ENCODE measurements at regions not wholly inside any gene's neighbourhood (a gene's known extent, or its start where the extent isn't known, plus 50 kb on each side); places are given as distances from the start of the nearest gene placed in this dataset.

- H3K4me1 ChIP-seq (ENCODE audit: control insufficient read depth in 1 of 2, insufficient read depth in 2 of 2, low read length in 2 of 2), result no peaks in the 10 kb centered on the region; a peak in 1 of 4 replicates
Measured at GRCh38 chr15:70414626-70415025, 316.9 kb upstream of the TLE3 start.

GRCh38 chr15:70412794-70413193 lies 315.1 kb upstream of the TLE3 start:
- TF ChIP-seq, protein P1, sequence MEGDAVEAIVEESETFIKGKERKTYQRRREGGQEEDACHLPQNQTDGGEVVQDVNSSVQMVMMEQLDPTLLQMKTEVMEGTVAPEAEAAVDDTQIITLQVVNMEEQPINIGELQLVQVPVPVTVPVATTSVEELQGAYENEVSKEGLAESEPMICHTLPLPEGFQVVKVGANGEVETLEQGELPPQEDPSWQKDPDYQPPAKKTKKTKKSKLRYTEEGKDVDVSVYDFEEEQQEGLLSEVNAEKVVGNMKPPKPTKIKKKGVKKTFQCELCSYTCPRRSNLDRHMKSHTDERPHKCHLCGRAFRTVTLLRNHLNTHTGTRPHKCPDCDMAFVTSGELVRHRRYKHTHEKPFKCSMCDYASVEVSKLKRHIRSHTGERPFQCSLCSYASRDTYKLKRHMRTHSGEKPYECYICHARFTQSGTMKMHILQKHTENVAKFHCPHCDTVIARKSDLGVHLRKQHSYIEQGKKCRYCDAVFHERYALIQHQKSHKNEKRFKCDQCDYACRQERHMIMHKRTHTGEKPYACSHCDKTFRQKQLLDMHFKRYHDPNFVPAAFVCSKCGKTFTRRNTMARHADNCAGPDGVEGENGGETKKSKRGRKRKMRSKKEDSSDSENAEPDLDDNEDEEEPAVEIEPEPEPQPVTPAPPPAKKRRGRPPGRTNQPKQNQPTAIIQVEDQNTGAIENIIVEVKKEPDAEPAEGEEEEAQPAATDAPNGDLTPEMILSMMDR (IDR thresholded peaks at IDR 0.05 in 2 of 3, conservative IDR thresholded peaks at IDR 0.05 in 1 of 3; ENCODE audit: borderline replicate concordance in 1 of 3, insufficient read depth in 1 of 3, low read depth in 2 of 3, low read length in 2 of 3), result no peak
- no peak for TF ChIP-seq FOSL1 (IDR thresholded peaks at IDR 0.05; ENCODE audit: low read depth)
- no peak for TF ChIP-seq EGR1 (IDR thresholded peaks at IDR 0.05; ENCODE audit: low read depth)
- TF ChIP-seq SRF (IDR thresholded peaks at IDR 0.05; ENCODE audit: low read depth), result no peak
- TF ChIP-seq JUND (IDR thresholded peaks at IDR 0.05), result no peak
- TF ChIP-seq POLR2A (IDR thresholded peaks at IDR 0.05; ENCODE audit: borderline replicate concordance, extremely low read depth, insufficient read depth, insufficient read length), result no peak
- TF ChIP-seq ZFX (IDR thresholded peaks at IDR 0.05), result no peak
- Histone ChIP-seq H3K9me3 (ENCODE audit: control insufficient read depth in 1 of 2, insufficient read depth in 1 of 2, low read depth in 1 of 2, low read length in 2 of 2) (no peaks in the 10 kb centered on the region), H3K9ac (ENCODE audit: low read length) (no peak overlapping the region), H3K27ac (ENCODE audit: low read depth, low read length) (no peak overlapping the region), H3K4me2 (ENCODE audit: low read length) (no peak overlapping the region), H3K4me3 (replicated peaks in 1 of 2; ENCODE audit: low read depth in 1 of 2, low read length in 2 of 2) (no peak overlapping the region), H3K9me2 (ENCODE audit: insufficient read depth) (no peaks in the 10 kb centered on the region), H3K36me3 (ENCODE audit: control insufficient read depth in 1 of 2, insufficient read depth in 2 of 2, low read length in 2 of 2) (no peaks in the 10 kb centered on the region), H3K27me3 (ENCODE audit: insufficient read depth, low read length) (no peaks in the 10 kb centered on the region), H2AFZ (ENCODE audit: low read depth, low read length, poor library complexity, severe bottlenecking) (no peak overlapping the region), H3K4me1 (ENCODE audit: control insufficient read depth in 1 of 2, insufficient read depth in 2 of 2, low read length in 2 of 2) (no peaks in the 10 kb centered on the region; a peak in 1 of 4 replicates), H4K20me1 (ENCODE audit: insufficient read depth) (no peaks in the 10 kb centered on the region), H3K79me2 (ENCODE audit: insufficient read depth, low read length) (no peaks in the 10 kb centered on the region)
- DNase-seq (ENCODE audit: low read depth, low spot score), result no peak
- BruUV-seq (replicated peaks), result no TSS peak
- ChIA-PET POLR2A (no interaction called here), CTCF (no interaction called here), RAD21 (ENCODE audit: low non-redundant PET in 1 of 2, low total read pairs in 2 of 2, uncharacterized antibody in 2 of 2, unreplicated experiment in 2 of 2) (no interaction called here)
- intact Hi-C loops (cut with micrococcal nuclease), result no loop called here
- no peak for ATAC-seq

More at GRCh38 chr15:70414626-70415025, 316.9 kb upstream of the TLE3 start:
- Histone ChIP-seq H3K4me2 (ENCODE audit: low read length) (no peak overlapping the region), H3K9me3 (ENCODE audit: control insufficient read depth in 1 of 2, insufficient read depth in 1 of 2, low read depth in 1 of 2, low read length in 2 of 2) (no peaks in the 10 kb centered on the region), H3K27ac (ENCODE audit: low read depth, low read length) (no peak overlapping the region), H2AFZ (ENCODE audit: low read depth, low read length, poor library complexity, severe bottlenecking) (no peak overlapping the region), H3K27me3 (ENCODE audit: insufficient read depth, low read length) (peaks cover 13% of the 10 kb centered on the region; the same call in 1 of the 2 replicates), H3K36me3 (ENCODE audit: control insufficient read depth in 1 of 2, insufficient read depth in 2 of 2, low read length in 2 of 2) (no peaks in the 10 kb centered on the region), H4K20me1 (ENCODE audit: insufficient read depth) (no peaks in the 10 kb centered on the region), H3K9ac (ENCODE audit: low read length) (no peak overlapping the region), H3K4me3 (replicated peaks in 1 of 2; ENCODE audit: low read depth in 1 of 2, low read length in 2 of 2) (no peak overlapping the region), H3K9me2 (ENCODE audit: insufficient read depth) (no peaks in the 10 kb centered on the region), H3K79me2 (ENCODE audit: insufficient read depth, low read length) (no peaks in the 10 kb centered on the region)
- no peak for ATAC-seq
- DNase-seq (ENCODE audit: low read depth, low spot score), result no peak
- ChIA-PET POLR2A (no interaction called here), CTCF (no interaction called here), RAD21 (ENCODE audit: low non-redundant PET in 1 of 2, low total read pairs in 2 of 2, uncharacterized antibody in 2 of 2, unreplicated experiment in 2 of 2) (no interaction called here)
- BruUV-seq (replicated peaks), result no TSS peak
- intact Hi-C loops (cut with micrococcal nuclease), result no loop called here
- TF ChIP-seq EZH2phosphoT487 (IDR thresholded peaks at IDR 0.05; ENCODE audit: borderline replicate concordance) (no peak), FOSL1 (IDR thresholded peaks at IDR 0.05; ENCODE audit: low read depth) (no peak), RAD21 (IDR thresholded peaks at IDR 0.05; ENCODE audit: low read depth) (no peak), ELF1 (IDR thresholded peaks at IDR 0.05; ENCODE audit: borderline replicate concordance, low read depth) (no peak), SIN3A (IDR thresholded peaks at IDR 0.05; ENCODE audit: low read depth) (no peak)
- TF ChIP-seq, protein P1 (IDR thresholded peaks at IDR 0.05 in 2 of 3, conservative IDR thresholded peaks at IDR 0.05 in 1 of 3; ENCODE audit: borderline replicate concordance in 1 of 3, insufficient read depth in 1 of 3, low read depth in 2 of 3, low read length in 2 of 3), result no peak
